ENCODE measurements at regions not wholly inside any gene's neighbourhood (a gene's known extent, or its start where the extent isn't known, plus 50 kb on each side); places are given as distances from the start of the nearest gene placed in this dataset.
A peak's percentile ranks its signal among the peaks of the same experiment; 100 is the strongest.

DNA sequence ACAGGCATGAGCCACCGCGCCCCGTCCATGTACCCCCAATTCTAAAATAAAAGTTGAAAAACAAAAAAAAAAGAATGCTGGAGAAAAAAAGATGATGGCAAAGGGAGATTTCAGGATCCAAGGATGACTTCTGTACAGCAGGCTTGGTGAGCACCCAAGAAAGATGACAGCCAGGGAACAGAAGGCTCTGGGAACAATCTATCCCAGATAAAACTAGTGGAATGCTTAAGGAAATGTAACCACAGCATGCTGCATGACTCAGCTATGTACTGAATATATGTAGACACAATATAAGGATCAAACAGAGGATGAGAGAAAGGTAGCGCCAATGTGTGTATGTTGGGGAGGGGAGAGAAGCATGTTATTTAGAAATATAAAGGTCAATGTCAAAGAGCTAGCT, 123.7 kb upstream of the TMTC1 start:
- H3K4me3 ChIP-seq (ENCODE audit: low read depth, low read length) = no peak overlapping the region
- DNase-seq (ENCODE audit: low read depth) = no peak
- TF ChIP-seq, protein P1, sequence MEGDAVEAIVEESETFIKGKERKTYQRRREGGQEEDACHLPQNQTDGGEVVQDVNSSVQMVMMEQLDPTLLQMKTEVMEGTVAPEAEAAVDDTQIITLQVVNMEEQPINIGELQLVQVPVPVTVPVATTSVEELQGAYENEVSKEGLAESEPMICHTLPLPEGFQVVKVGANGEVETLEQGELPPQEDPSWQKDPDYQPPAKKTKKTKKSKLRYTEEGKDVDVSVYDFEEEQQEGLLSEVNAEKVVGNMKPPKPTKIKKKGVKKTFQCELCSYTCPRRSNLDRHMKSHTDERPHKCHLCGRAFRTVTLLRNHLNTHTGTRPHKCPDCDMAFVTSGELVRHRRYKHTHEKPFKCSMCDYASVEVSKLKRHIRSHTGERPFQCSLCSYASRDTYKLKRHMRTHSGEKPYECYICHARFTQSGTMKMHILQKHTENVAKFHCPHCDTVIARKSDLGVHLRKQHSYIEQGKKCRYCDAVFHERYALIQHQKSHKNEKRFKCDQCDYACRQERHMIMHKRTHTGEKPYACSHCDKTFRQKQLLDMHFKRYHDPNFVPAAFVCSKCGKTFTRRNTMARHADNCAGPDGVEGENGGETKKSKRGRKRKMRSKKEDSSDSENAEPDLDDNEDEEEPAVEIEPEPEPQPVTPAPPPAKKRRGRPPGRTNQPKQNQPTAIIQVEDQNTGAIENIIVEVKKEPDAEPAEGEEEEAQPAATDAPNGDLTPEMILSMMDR (IDR thresholded peaks at IDR 0.05; ENCODE audit: insufficient read depth, low read depth, low read length, missing control alignments) = no peak

DNA sequence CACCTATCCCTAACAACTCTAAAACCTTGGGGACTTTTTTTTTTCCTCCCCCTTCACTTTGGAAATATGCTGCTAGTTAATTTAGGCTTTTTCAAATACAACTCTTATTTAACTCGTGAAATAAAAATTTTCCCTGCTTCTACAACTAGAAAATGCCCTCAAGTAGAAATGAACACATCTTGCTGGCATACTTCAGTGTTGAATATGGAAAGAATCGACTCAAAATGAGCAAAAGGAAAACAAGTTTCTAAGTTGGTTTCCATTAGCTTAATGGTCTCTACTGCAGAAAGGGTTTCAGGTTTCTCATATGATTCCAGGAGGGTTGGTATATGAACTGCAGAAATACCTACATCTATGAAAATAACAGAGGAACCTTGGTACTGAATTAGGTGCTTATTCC, 118.3 kb upstream of the TMTC1 start:
- no peak for DNase-seq (ENCODE audit: low read depth)
- TF ChIP-seq, protein P1 (IDR thresholded peaks at IDR 0.05; ENCODE audit: insufficient read depth, low read depth, low read length, missing control alignments) = no peak
- H3K4me3 ChIP-seq (ENCODE audit: low read depth, low read length) = no peak overlapping the region

DNA sequence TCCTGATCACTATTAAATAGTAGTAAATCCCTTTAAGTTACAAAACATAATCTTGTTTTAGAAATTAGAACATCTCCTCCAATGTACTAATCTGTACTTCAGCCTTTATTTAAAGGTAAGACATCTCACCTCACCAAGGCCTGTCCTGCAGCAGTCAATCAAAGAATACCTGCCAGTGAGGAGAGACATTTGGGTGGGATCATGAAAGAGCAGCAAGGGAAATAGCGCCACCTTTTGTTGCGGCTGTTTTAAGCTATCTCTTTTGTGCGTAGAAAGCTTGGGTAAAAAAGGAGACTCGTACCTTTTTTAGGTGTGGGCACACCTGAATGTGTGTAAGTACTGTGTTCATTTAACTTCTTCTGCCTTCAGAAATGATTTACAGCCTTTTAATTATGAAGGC, 117.8 kb upstream of the TMTC1 start:
- H3K4me3 ChIP-seq (ENCODE audit: low read depth, low read length) = no peak overlapping the region
- peak; percentile 10 for DNase-seq (ENCODE audit: low read depth)
- TF ChIP-seq, protein P1 (IDR thresholded peaks at IDR 0.05; ENCODE audit: insufficient read depth, low read depth, low read length, missing control alignments) = no peak

DNA sequence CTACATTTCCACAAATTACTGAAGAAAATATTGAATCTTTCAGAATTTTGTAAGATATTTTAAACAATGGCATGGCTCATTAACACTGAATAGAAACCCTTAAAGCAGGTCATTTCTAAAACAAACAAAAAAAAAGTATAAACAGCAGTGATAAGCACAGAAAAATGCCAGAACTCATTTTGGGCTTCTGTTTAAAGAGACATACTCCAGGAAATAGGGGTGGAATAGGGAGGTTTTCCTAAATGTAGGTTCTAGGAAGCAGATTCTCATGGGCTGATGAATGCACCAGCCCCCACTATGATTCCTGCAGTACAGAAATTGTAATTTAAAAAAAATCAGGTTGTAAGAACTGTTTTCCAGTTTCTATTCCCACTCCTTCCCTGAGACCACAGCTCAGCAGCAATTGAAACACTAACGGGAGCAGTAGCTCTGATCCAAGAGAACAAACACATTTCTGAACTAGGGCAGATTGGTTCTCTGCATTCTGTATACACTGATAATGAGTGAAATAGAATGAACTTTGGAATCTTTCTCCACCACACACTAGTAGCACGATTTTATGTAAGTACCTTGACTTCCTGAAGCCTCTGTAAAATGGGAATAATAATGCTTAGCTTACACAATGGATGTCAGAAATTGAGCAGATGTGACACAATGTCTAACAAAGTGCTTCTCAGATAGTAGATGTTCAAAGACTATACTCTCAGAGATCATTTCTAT, 115.6 kb upstream of the TMTC1 start:
- H3K4me3 ChIP-seq (ENCODE audit: low read depth, low read length) = no peak overlapping the region
- TF ChIP-seq, protein P1 (IDR thresholded peaks at IDR 0.05; ENCODE audit: insufficient read depth, low read depth, low read length, missing control alignments) = no peak
- no peak for DNase-seq (ENCODE audit: low read depth)

DNA sequence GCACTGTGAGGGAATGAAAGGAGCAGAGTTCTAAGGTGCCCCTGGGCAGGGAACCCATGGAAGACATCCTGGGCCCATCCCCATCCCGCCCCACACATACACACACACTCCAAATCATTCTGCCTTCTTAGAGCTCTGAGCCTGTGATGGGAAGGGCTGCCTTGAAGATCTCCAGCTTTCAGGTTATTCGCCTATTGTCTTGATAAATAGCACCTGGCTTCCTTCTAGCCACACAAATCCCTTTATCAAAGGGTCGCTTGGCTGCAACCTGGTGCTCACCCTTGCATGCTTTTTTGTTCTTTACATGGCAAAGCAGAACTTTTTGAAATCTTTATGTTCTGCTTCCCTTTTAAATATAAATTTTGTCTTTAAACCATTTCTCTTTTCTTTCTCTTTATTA, 112.2 kb upstream of the TMTC1 start:
- TF ChIP-seq, protein P1 (IDR thresholded peaks at IDR 0.05; ENCODE audit: insufficient read depth, low read depth, low read length, missing control alignments) = no peak
- no peak for DNase-seq (ENCODE audit: low read depth)
- H3K4me3 ChIP-seq (ENCODE audit: low read depth, low read length) = no peak overlapping the region

DNA sequence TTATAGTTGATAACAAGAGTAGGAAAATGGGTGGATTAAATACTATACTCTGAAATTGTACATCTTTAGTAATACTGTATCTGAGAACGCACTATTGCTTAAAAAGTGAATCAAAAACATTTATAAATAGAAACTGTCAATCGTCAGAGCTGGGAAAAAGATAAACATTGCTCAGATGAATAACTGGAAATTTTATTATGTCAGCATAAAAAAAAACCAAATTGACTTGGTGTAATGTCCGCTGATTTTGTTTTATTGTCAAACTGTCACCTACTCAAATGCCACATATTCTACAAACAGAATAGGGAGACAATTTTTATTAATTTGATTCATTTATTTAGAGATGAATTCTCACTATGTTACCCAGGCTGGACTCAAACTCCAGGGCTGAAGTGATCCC, 109.3 kb upstream of the TMTC1 start:
- H3K4me3 ChIP-seq (ENCODE audit: low read depth, low read length) = no peak overlapping the region
- TF ChIP-seq, protein P1 (IDR thresholded peaks at IDR 0.05; ENCODE audit: insufficient read depth, low read depth, low read length, missing control alignments) = no peak
- DNase-seq (ENCODE audit: low read depth) = no peak

DNA sequence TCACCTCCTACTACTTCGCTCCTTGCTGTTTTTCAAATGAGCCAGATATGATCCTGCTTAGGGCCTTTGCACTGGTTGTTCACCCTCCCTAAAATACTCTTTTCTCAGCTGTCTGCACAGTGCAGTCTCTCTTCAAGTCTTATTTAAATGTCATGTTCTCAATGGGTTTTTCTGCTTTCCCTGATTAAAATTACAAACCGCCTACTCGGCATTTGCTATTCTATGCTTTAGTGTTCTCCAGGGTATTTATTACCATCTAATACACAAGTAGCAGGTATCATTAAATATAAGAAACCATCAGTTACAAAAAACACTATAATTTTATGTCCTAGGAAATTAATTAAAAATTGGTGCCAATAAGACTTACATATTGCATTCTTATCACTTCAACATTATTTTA, 108.0 kb upstream of the TMTC1 start:
- DNase-seq (ENCODE audit: low read depth) = no peak
- TF ChIP-seq, protein P1 (IDR thresholded peaks at IDR 0.05; ENCODE audit: insufficient read depth, low read depth, low read length, missing control alignments) = no peak
- no peak overlapping the region for H3K4me3 ChIP-seq (ENCODE audit: low read depth, low read length)
